ENCODE measurements at regions not wholly inside any gene's neighbourhood (a gene's known extent, or its start where the extent isn't known, plus 50 kb on each side); places are given as distances from the start of the nearest gene placed in this dataset.

GRCh38 chr17:12489325-12489724, 176.4 kb upstream of the MYOCD start:
- Histone ChIP-seq H3K9me3 (replicated peaks; ENCODE audit: control insufficient read depth, insufficient read depth, low read length) (no peaks in the 10 kb centered on the region), H3K4me3 (no peak overlapping the region), H3K9ac (ENCODE audit: control insufficient read depth, insufficient read depth, low read length) (no peak overlapping the region), H3K36me3 (ENCODE audit: control insufficient read depth in 2 of 2, insufficient read depth in 2 of 2, low read length in 1 of 2) (no peaks in the 10 kb centered on the region), H4K20me1 (ENCODE audit: control insufficient read depth, insufficient read depth) (no peaks in the 10 kb centered on the region), H2AFZ (ENCODE audit: control insufficient read depth, low read depth, low read length) (no peak overlapping the region), H3K4me2 (ENCODE audit: control insufficient read depth, insufficient read depth) (no peak overlapping the region), H3K27ac (ENCODE audit: control insufficient read depth, insufficient read depth) (no peak overlapping the region), H3K79me2 (ENCODE audit: control insufficient read depth, insufficient read depth, low read length) (no peaks in the 10 kb centered on the region), H3K27me3 (replicated peaks in 1 of 2; ENCODE audit: control insufficient read depth in 2 of 2, insufficient read depth in 2 of 2, low read length in 1 of 2) (no peaks in the 10 kb centered on the region), H3K4me1 (ENCODE audit: control insufficient read depth, insufficient read depth, low read length) (no peaks in the 10 kb centered on the region)
- intact Hi-C loops (cut with micrococcal nuclease; ENCODE audit: unreplicated experiment) (no loop called here), in situ Hi-C loops (cut with MboI) (loop anchor here (25.0 kb wide), 1 partner anchor 127 kb away; no protein-coding TSS in a partner anchor)
- no peak for DNase-seq (ENCODE audit: low read depth, low spot score)
- ChIA-PET SMC1A (ENCODE audit: uncharacterized antibody, unreplicated experiment) (no interaction called here), CTCF (interaction anchor here (1.2 to 1.3 kb wide), 2 partner anchors 56 to 235 kb away, joined by 3 read pairs; no protein-coding TSS in a partner anchor), RAD21 (ENCODE audit: unreplicated experiment) (no interaction called here), POLR2A (no interaction called here)
- FAIRE-seq = no peak
- ATAC-seq = no peak
- WGBS (ENCODE audit: insufficient coverage, insufficient replicate concordance, low lambda C conversion rate, missing lambda C conversion rate) = 33% methylated on average over 3 of the region's 3 CpGs
- no TSS peak for BruUV-seq (replicated peaks)
- TF ChIP-seq NFYB (IDR thresholded peaks at IDR 0.05; ENCODE audit: insufficient read depth, low read depth, low read length) (no peak), BMI1 (IDR thresholded peaks at IDR 0.05; ENCODE audit: borderline replicate concordance) (no peak), MXI1 (IDR thresholded peaks at IDR 0.05; ENCODE audit: low read depth, low read length) (no peak), ZNF384 (IDR thresholded peaks at IDR 0.05; ENCODE audit: borderline replicate concordance, low read depth, low read length) (no peak), ZZZ3 (IDR thresholded peaks at IDR 0.05; ENCODE audit: control insufficient read depth, insufficient read length, low read depth) (no peak), PAX8 (IDR thresholded peaks at IDR 0.05) (no peak), NRF1 (conservative IDR thresholded peaks at IDR 0.05; ENCODE audit: low read depth, low read length) (no peak), NR2F1 (conservative IDR thresholded peaks at IDR 0.05) (no peak), NKRF (conservative IDR thresholded peaks at IDR 0.05) (no peak), CUX1 (IDR thresholded peaks at IDR 0.05; ENCODE audit: insufficient replicate concordance, low read depth, low read length) (no peak), POLR2A (IDR thresholded peaks at IDR 0.05; ENCODE audit: low read depth, low read length) (no peak), NFYA (IDR thresholded peaks at IDR 0.05; ENCODE audit: borderline replicate concordance, low read depth, low read length) (no peak), MTA3 (IDR thresholded peaks at IDR 0.05; ENCODE audit: borderline replicate concordance, low read length) (no peak), YBX1 (IDR thresholded peaks at IDR 0.05) (no peak), PRDM15 (CRISPR knock-in tag; IDR thresholded peaks at IDR 0.05) (no peak)

Data from GM12878 (cell line).